HepG2 (cell line): ENCODE measurements at regions not wholly inside any gene's neighbourhood (a gene's known extent, or its start where the extent isn't known, plus 50 kb on each side); places are given as distances from the start of the nearest gene placed in this dataset.

Source experiments
- GLI4 ChIP-seq: sonication (generic); formaldehyde crosslinking; IDR thresholded peaks from 2 replicates; pipeline ENCODE4 v1.5.1; 2020; ENCODE audit warnings: missing genetic modification reagents, mild to moderate bottlenecking, moderate library complexity, borderline replicate concordance
- MTA3 ChIP-seq: sonication (generic); formaldehyde crosslinking; IDR thresholded peaks from 2 replicates; pipeline ENCODE4 v1.4.0; 2020; ENCODE audit warnings: missing genetic modification reagents
- MYC ChIP-seq: sonication (generic); formaldehyde crosslinking; IDR thresholded peaks from 2 replicates; pipeline ENCODE4 v1.9.0; 2021; ENCODE audit warnings: missing genetic modification reagents, borderline replicate concordance
- NBN ChIP-seq: fragments of 450-650 bp; conservative IDR thresholded peaks from 2 replicates; pipeline ENCODE4 v1.6.1; 2017
- ZFX ChIP-seq: sonication (generic); formaldehyde crosslinking; IDR thresholded peaks from 2 replicates; pipeline ENCODE4 v1.4.0; 2020; ENCODE audit warnings: mild to moderate bottlenecking, low read depth, missing genetic modification reagents, moderate library complexity
- ZNF672 ChIP-seq: sonication (generic); formaldehyde crosslinking; IDR thresholded peaks from 2 replicates; pipeline ENCODE4 v1.8.1; 2022; ENCODE audit warnings: missing genetic modification reagents
- ZNF75D ChIP-seq: sonication (generic); formaldehyde crosslinking; IDR thresholded peaks from 2 replicates; pipeline ENCODE4 v1.8.1; 2023; ENCODE audit warnings: missing genetic modification reagents, mild to moderate bottlenecking, borderline replicate concordance
- ZZZ3 ChIP-seq: sonication (generic); formaldehyde crosslinking; IDR thresholded peaks from 2 replicates; pipeline ENCODE4 v1.4.0; 2020; ENCODE audit warnings: missing genetic modification reagents, mild to moderate bottlenecking, borderline replicate concordance
- TF ChIP-seq, protein P1 (sequence below): sonication (generic); formaldehyde crosslinking; IDR thresholded peaks from 2 replicates; pipeline ENCODE4 v1.4.0; 2020; ENCODE audit warnings: missing genetic modification reagents
- TF ChIP-seq, protein P2 (sequence below): IDR thresholded peaks from 2 replicates; pipeline ENCODE4 v1.6.1; 2012; ENCODE audit warnings: inconsistent platforms
- TF ChIP-seq, protein P3 (sequence below): IDR thresholded peaks from 2 replicates; pipeline ENCODE4 v1.6.1; 2018; ENCODE audit warnings: missing genetic modification reagents
- TF ChIP-seq, protein P4 (sequence below): sonication (generic); formaldehyde crosslinking; IDR thresholded peaks from 2 replicates; pipeline ENCODE4 v1.4.0; 2020; ENCODE audit warnings: missing genetic modification reagents

DNA sequence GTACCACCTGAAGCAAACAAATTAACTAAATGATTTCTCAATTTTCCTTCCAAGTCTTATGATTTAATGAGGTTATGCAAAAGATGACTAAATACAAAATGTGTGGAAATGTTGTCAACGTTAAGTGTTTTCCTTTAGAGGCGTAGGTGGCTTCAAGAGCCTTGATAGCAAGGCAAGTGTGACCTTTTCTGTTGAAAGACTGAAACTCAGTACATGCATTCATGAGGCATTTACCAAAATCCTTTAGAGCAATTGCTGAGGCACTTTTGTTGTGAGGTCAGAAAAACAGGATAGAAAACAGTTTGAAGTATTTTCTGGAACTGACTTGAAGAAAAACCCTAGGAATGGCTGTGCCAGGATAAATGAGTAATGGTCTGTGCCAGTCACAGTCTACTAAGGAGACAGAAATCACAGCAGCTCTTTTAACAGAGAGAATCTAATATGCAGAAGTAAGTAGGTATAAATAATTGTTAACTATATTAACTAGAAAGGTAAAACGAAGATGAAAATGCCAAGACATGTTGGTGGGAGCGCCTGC, 326.5 kb upstream of the CDH20 start:
- TF ChIP-seq NBN (no peak), MYC (CRISPR knock-in tag) (no peak), MTA3 (CRISPR knock-in tag) (no peak), ZFX (no peak), ZNF672 (CRISPR knock-in tag) (no peak), ZZZ3 (no peak), ZNF75D (CRISPR knock-in tag) (no peak), GLI4 (CRISPR knock-in tag) (no peak)
- TF ChIP-seq, protein P1, sequence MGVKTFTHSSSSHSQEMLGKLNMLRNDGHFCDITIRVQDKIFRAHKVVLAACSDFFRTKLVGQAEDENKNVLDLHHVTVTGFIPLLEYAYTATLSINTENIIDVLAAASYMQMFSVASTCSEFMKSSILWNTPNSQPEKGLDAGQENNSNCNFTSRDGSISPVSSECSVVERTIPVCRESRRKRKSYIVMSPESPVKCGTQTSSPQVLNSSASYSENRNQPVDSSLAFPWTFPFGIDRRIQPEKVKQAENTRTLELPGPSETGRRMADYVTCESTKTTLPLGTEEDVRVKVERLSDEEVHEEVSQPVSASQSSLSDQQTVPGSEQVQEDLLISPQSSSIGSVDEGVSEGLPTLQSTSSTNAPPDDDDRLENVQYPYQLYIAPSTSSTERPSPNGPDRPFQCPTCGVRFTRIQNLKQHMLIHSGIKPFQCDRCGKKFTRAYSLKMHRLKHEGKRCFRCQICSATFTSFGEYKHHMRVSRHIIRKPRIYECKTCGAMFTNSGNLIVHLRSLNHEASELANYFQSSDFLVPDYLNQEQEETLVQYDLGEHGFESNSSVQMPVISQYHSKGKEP: no peak
- TF ChIP-seq, protein P2, sequence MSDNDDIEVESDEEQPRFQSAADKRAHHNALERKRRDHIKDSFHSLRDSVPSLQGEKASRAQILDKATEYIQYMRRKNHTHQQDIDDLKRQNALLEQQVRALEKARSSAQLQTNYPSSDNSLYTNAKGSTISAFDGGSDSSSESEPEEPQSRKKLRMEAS: no peak
- TF ChIP-seq, protein P3, sequence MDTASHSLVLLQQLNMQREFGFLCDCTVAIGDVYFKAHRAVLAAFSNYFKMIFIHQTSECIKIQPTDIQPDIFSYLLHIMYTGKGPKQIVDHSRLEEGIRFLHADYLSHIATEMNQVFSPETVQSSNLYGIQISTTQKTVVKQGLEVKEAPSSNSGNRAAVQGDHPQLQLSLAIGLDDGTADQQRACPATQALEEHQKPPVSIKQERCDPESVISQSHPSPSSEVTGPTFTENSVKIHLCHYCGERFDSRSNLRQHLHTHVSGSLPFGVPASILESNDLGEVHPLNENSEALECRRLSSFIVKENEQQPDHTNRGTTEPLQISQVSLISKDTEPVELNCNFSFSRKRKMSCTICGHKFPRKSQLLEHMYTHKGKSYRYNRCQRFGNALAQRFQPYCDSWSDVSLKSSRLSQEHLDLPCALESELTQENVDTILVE (CRISPR knock-in tag): no peak
- TF ChIP-seq, protein P4, sequence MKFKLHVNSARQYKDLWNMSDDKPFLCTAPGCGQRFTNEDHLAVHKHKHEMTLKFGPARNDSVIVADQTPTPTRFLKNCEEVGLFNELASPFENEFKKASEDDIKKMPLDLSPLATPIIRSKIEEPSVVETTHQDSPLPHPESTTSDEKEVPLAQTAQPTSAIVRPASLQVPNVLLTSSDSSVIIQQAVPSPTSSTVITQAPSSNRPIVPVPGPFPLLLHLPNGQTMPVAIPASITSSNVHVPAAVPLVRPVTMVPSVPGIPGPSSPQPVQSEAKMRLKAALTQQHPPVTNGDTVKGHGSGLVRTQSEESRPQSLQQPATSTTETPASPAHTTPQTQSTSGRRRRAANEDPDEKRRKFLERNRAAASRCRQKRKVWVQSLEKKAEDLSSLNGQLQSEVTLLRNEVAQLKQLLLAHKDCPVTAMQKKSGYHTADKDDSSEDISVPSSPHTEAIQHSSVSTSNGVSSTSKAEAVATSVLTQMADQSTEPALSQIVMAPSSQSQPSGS (CRISPR knock-in tag): no peak
